ENCODE measurements at regions not wholly inside any gene's neighbourhood (a gene's known extent, or its start where the extent isn't known, plus 50 kb on each side); places are given as distances from the start of the nearest gene placed in this dataset.

DNA sequence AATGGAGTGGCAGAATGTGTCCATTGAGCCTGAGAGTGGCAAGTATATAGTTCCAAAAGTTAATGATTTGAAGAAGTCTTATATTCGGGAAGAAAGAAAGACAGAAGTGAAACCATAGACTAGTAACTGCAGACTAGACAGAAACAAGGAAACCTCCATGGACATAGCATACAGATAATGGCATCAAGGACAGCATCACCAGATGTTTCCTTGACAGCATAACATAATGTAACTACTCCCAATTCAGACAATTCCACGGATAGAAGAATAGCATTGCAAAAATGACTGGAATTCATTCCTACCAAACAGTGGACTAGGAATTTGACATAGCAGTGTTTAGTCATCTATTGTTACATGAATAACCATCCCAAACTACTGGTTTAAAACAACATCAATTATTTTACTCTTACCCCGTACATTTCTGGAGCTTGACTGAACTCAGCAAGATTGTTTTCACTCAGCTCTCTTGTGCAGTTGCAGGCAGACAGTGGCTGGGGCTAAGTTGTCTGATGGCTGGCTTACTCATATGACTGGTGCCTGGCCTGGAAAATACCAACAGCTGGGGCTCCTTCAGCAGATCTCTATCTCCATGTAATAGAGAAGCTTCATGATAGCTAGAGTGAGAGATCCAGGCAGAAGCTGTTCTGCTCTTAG, 109.7 kb upstream of the GADL1 start:
- H3K4me3 ChIP-seq (IDR thresholded peaks at IDR 0.05; ENCODE audit: insufficient read depth, low read depth, low read length) = no peak overlapping the region

DNA sequence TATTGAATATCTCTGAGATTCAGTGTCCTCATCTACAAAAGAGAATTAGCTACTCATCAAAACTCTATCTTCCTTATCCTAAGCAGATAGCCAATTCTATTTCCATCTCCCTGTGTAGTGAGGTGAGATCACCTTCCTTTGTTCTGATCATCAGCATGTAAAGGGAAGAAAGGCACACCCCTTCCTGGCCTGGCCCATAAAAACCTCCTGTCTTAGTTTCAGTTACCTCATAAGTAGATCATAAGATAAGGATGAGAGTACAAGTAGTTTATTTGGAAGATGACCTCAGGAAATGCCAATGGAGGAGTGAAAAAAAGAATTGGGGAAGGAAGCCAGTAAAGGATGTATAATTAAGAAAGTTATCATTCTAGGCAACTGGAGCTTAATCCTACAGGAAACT, 114.5 kb upstream of the GADL1 start:
- H3K27me3 ChIP-seq (ENCODE audit: insufficient read depth, low read depth) = no peaks in the 10 kb centered on the region
- no peaks in the 10 kb centered on the region for H3K36me3 ChIP-seq (ENCODE audit: insufficient read depth)
- no peaks in the 10 kb centered on the region for H3K79me2 ChIP-seq (ENCODE audit: insufficient read depth, low read depth)
- no peak overlapping the region for H2AFZ ChIP-seq (ENCODE audit: low read depth)
- no peaks in the 10 kb centered on the region for H4K20me1 ChIP-seq (ENCODE audit: insufficient read depth)
- H3K4me1 ChIP-seq (ENCODE audit: low read depth, poor library complexity, severe bottlenecking) = no peaks in the 10 kb centered on the region
- TF ChIP-seq, protein P1, sequence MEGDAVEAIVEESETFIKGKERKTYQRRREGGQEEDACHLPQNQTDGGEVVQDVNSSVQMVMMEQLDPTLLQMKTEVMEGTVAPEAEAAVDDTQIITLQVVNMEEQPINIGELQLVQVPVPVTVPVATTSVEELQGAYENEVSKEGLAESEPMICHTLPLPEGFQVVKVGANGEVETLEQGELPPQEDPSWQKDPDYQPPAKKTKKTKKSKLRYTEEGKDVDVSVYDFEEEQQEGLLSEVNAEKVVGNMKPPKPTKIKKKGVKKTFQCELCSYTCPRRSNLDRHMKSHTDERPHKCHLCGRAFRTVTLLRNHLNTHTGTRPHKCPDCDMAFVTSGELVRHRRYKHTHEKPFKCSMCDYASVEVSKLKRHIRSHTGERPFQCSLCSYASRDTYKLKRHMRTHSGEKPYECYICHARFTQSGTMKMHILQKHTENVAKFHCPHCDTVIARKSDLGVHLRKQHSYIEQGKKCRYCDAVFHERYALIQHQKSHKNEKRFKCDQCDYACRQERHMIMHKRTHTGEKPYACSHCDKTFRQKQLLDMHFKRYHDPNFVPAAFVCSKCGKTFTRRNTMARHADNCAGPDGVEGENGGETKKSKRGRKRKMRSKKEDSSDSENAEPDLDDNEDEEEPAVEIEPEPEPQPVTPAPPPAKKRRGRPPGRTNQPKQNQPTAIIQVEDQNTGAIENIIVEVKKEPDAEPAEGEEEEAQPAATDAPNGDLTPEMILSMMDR (conservative IDR thresholded peaks at IDR 0.05; ENCODE audit: low read depth, low read length) = no peak
- no peak overlapping the region for H3K4me3 ChIP-seq (IDR thresholded peaks at IDR 0.05; ENCODE audit: insufficient read depth, low read depth, low read length)
- no peak overlapping the region for H3K9ac ChIP-seq
- H3K27ac ChIP-seq = no peak overlapping the region
- H3K4me2 ChIP-seq = no peak overlapping the region

More for the DNA sequence above, 109.7 kb upstream of the GADL1 start:
- Histone ChIP-seq H3K27ac (no peak overlapping the region), H3K79me2 (ENCODE audit: insufficient read depth, low read depth) (no peaks in the 10 kb centered on the region), H3K4me2 (no peak overlapping the region), H3K27me3 (ENCODE audit: insufficient read depth, low read depth) (no peaks in the 10 kb centered on the region), H3K9ac (no peak overlapping the region), H3K4me1 (ENCODE audit: low read depth, poor library complexity, severe bottlenecking) (no peaks in the 10 kb centered on the region), H3K36me3 (ENCODE audit: insufficient read depth) (no peaks in the 10 kb centered on the region), H2AFZ (ENCODE audit: low read depth) (no peak overlapping the region), H4K20me1 (ENCODE audit: insufficient read depth) (no peaks in the 10 kb centered on the region)
- TF ChIP-seq, protein P1 (conservative IDR thresholded peaks at IDR 0.05; ENCODE audit: low read depth, low read length) = no peak

DNA sequence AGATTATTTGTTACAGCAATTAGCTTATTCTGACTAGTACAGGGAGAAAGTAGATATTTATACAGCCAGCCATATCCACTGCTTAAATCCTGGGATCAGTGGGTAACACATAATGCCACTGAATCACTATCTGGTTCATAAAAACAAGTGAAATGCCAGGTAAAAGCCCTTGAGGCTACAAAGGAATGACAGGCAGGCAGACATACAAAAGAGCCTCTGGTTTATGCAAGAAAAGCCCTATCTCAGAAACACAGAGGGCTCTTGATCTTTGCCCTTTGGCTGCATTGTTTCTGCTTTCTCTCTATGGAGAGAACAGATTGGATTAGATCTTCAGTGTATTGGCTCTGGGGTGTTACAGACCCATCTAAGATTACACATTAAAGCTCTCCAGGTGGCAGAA, 115.4 kb upstream of the GADL1 start:
- Histone ChIP-seq H3K79me2 (ENCODE audit: insufficient read depth, low read depth) (no peaks in the 10 kb centered on the region), H3K27ac (no peak overlapping the region), H3K9ac (no peak overlapping the region), H3K4me2 (no peak overlapping the region), H3K27me3 (ENCODE audit: insufficient read depth, low read depth) (no peaks in the 10 kb centered on the region), H3K36me3 (ENCODE audit: insufficient read depth) (no peaks in the 10 kb centered on the region), H3K4me1 (ENCODE audit: low read depth, poor library complexity, severe bottlenecking) (no peaks in the 10 kb centered on the region), H4K20me1 (ENCODE audit: insufficient read depth) (no peaks in the 10 kb centered on the region), H3K4me3 (IDR thresholded peaks at IDR 0.05; ENCODE audit: insufficient read depth, low read depth, low read length) (no peak overlapping the region), H2AFZ (ENCODE audit: low read depth) (no peak overlapping the region)
- TF ChIP-seq, protein P1 (conservative IDR thresholded peaks at IDR 0.05; ENCODE audit: low read depth, low read length) = no peak

DNA sequence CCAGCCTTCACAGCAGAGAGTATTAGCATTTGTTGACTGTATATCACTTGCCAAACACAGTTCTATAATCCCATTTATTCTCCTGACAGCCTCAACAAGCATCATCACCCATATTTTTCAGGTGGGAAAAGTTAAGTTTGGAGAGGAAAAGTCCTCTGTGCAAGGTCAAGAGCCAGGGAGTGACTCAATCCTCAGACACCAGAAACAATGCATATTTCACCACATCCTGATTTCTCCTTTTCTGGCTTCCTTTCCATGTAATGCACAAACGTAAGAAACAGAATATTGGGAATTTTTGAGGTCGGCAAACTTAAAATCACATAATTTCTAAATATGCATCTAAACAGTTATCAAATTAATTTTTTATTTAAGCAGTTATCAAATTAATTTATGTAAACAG, 116.0 kb upstream of the GADL1 start:
- Histone ChIP-seq H3K27ac (no peak overlapping the region), H3K4me1 (ENCODE audit: low read depth, poor library complexity, severe bottlenecking) (no peaks in the 10 kb centered on the region), H4K20me1 (ENCODE audit: insufficient read depth) (no peaks in the 10 kb centered on the region), H3K9ac (no peak overlapping the region), H3K36me3 (ENCODE audit: insufficient read depth) (no peaks in the 10 kb centered on the region), H3K79me2 (ENCODE audit: insufficient read depth, low read depth) (no peaks in the 10 kb centered on the region), H2AFZ (ENCODE audit: low read depth) (no peak overlapping the region), H3K4me2 (no peak overlapping the region), H3K27me3 (ENCODE audit: insufficient read depth, low read depth) (no peaks in the 10 kb centered on the region), H3K4me3 (IDR thresholded peaks at IDR 0.05; ENCODE audit: insufficient read depth, low read depth, low read length) (no peak overlapping the region)
- TF ChIP-seq, protein P1 (conservative IDR thresholded peaks at IDR 0.05; ENCODE audit: low read depth, low read length) = no peak
